ENCODE measurements at regions not wholly inside any gene's neighbourhood (a gene's known extent, or its start where the extent isn't known, plus 50 kb on each side); places are given as distances from the start of the nearest gene placed in this dataset.

- H3K27ac ChIP-seq (ENCODE audit: low read depth): no peak overlapping the region
- no peaks in the 10 kb centered on the region for H3K36me3 ChIP-seq (ENCODE audit: insufficient read depth)
- H4K20me1 ChIP-seq (replicated peaks; ENCODE audit: insufficient read depth): no peaks in the 10 kb centered on the region
- Mint-ChIP-seq H3K9me3 (no peaks in the 10 kb centered on the region), H3K36me3 (ENCODE audit: low read depth) (no peaks in the 10 kb centered on the region), H3K27me3 (ENCODE audit: insufficient read depth, low read depth, poor library complexity) (no peaks in the 10 kb centered on the region), H3K27ac (no peak overlapping the region), H3K4me1 (peaks cover 9% of the 10 kb centered on the region), H3K4me3 (no peak overlapping the region)
- H3K4me2 ChIP-seq: no peak overlapping the region
- TF ChIP-seq EZH2phosphoT487 (IDR thresholded peaks at IDR 0.05; ENCODE audit: unreplicated experiment): no peak
- TF ChIP-seq, protein P1, sequence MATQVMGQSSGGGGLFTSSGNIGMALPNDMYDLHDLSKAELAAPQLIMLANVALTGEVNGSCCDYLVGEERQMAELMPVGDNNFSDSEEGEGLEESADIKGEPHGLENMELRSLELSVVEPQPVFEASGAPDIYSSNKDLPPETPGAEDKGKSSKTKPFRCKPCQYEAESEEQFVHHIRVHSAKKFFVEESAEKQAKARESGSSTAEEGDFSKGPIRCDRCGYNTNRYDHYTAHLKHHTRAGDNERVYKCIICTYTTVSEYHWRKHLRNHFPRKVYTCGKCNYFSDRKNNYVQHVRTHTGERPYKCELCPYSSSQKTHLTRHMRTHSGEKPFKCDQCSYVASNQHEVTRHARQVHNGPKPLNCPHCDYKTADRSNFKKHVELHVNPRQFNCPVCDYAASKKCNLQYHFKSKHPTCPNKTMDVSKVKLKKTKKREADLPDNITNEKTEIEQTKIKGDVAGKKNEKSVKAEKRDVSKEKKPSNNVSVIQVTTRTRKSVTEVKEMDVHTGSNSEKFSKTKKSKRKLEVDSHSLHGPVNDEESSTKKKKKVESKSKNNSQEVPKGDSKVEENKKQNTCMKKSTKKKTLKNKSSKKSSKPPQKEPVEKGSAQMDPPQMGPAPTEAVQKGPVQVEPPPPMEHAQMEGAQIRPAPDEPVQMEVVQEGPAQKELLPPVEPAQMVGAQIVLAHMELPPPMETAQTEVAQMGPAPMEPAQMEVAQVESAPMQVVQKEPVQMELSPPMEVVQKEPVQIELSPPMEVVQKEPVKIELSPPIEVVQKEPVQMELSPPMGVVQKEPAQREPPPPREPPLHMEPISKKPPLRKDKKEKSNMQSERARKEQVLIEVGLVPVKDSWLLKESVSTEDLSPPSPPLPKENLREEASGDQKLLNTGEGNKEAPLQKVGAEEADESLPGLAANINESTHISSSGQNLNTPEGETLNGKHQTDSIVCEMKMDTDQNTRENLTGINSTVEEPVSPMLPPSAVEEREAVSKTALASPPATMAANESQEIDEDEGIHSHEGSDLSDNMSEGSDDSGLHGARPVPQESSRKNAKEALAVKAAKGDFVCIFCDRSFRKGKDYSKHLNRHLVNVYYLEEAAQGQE (IDR thresholded peaks at IDR 0.05; ENCODE audit: unreplicated experiment): no peak
- TF ChIP-seq ZNF114 (CRISPR knock-in tag; IDR thresholded peaks at IDR 0.05): no peak
- no peak for TF ChIP-seq EZH2 (IDR thresholded peaks at IDR 0.05; ENCODE audit: low read depth, unreplicated experiment)
- TF ChIP-seq CREB1 (CRISPR knock-in tag; IDR thresholded peaks at IDR 0.05; ENCODE audit: low read depth): no peak
- no peak for TF ChIP-seq ETS1 (IDR thresholded peaks at IDR 0.05)
- no peak for TF ChIP-seq NANOG (IDR thresholded peaks at IDR 0.05; ENCODE audit: borderline replicate concordance)
- TF ChIP-seq ZNF331 (CRISPR knock-in tag; IDR thresholded peaks at IDR 0.05; ENCODE audit: low read depth): no peak
- no peak for TF ChIP-seq POLR2AphosphoS5 (IDR thresholded peaks at IDR 0.05; ENCODE audit: low read depth)
- no peak for TF ChIP-seq STAT1 (IDR thresholded peaks at IDR 0.05; ENCODE audit: unreplicated experiment)
- TF ChIP-seq CTCF (conservative IDR thresholded peaks at IDR 0.05; ENCODE audit: low read depth in 2 of 2): no peak
- TF ChIP-seq JUNB (IDR thresholded peaks at IDR 0.05; ENCODE audit: unreplicated experiment): no peak
- no peak for TF ChIP-seq ZNF462 (CRISPR knock-in tag; IDR thresholded peaks at IDR 0.05)
- ATAC-seq: no peak
- DNase-seq (ENCODE audit: low spot score): no peak
- H3K4me3 ChIP-seq: no peak overlapping the region
- no peaks in the 10 kb centered on the region for H3K79me2 ChIP-seq (replicated peaks; ENCODE audit: insufficient read depth)
- no peaks in the 10 kb centered on the region for H3K27me3 ChIP-seq (ENCODE audit: insufficient read depth)
- no peaks in the 10 kb centered on the region for H3F3A ChIP-seq (replicated peaks; ENCODE audit: low read depth)
- H3K4me1 ChIP-seq (ENCODE audit: insufficient read depth): no peaks in the 10 kb centered on the region
- H3K9me2 ChIP-seq (ENCODE audit: insufficient read depth): peaks cover 9% of the 10 kb centered on the region; the same call in 1 of the 2 replicates
- H2AFZ ChIP-seq: no peak overlapping the region
Measured at GRCh38 chr18:55093295-55093694, 134.0 kb upstream of the CCDC68 start.
